ENCODE measurements at regions not wholly inside any gene's neighbourhood (a gene's known extent, or its start where the extent isn't known, plus 50 kb on each side); places are given as distances from the start of the nearest gene placed in this dataset.

- 22 to 34% methylated on average over 7 of the region's 7 CpGs for WGBS, 2 donors
- Histone ChIP-seq H3K9me3 (ENCODE audit: control insufficient read depth in 2 of 2, insufficient read depth in 1 of 2, low read depth in 1 of 2, low read length in 1 of 2) (no peaks in the 10 kb centered on the region), H3K27ac (ENCODE audit: low read depth in 2 of 2, low read length in 1 of 2) (no peak overlapping the region)
These were observed 328.5 kb upstream of the FANCL start for GRCh38 chr2:58569475-58570185.

GRCh38 chr2:58568901-58569300, 327.8 kb upstream of the FANCL start:
- no peak overlapping the region for H3K27ac ChIP-seq (ENCODE audit: low read depth in 2 of 2, low read length in 1 of 2)
- H3K4me3 ChIP-seq (ENCODE audit: low read depth in 1 of 2, low read length in 2 of 2) = no peak overlapping the region
- no peaks in the 10 kb centered on the region for H3K27me3 ChIP-seq (ENCODE audit: control insufficient read depth in 1 of 2, insufficient read depth in 2 of 2, low read length in 2 of 2)
- 64 to 67% methylated on average over 2 of the region's 2 CpGs for WGBS, 2 donors
- H3K4me1 ChIP-seq (ENCODE audit: control insufficient read depth in 2 of 2, insufficient read depth in 2 of 2, low read length in 1 of 2) = no peaks in the 10 kb centered on the region
- no peaks in the 10 kb centered on the region for H3K36me3 ChIP-seq (ENCODE audit: control insufficient read depth in 2 of 2, insufficient read depth in 2 of 2, low read length in 1 of 2)
- H3K9me3 ChIP-seq (ENCODE audit: control insufficient read depth in 2 of 2, insufficient read depth in 1 of 2, low read depth in 1 of 2, low read length in 1 of 2) = no peaks in the 10 kb centered on the region

More at GRCh38 chr2:58569475-58570185, 328.5 kb upstream of the FANCL start:
- H3K4me1 ChIP-seq (ENCODE audit: control insufficient read depth in 2 of 2, insufficient read depth in 2 of 2, low read length in 1 of 2) = no peaks in the 10 kb centered on the region
- H3K27me3 ChIP-seq (ENCODE audit: control insufficient read depth in 1 of 2, insufficient read depth in 2 of 2, low read length in 2 of 2) = no peaks in the 10 kb centered on the region
- no peaks in the 10 kb centered on the region for H3K36me3 ChIP-seq (ENCODE audit: control insufficient read depth in 2 of 2, insufficient read depth in 2 of 2, low read length in 1 of 2)
- H3K4me3 ChIP-seq (ENCODE audit: low read depth in 1 of 2, low read length in 2 of 2) = no peak overlapping the region

GRCh38 chr2:58562276-58562675, 321.2 kb upstream of the FANCL start:
- Histone ChIP-seq H3K27ac (ENCODE audit: low read depth in 2 of 2, low read length in 1 of 2) (no peak overlapping the region), H3K4me1 (ENCODE audit: control insufficient read depth in 2 of 2, insufficient read depth in 2 of 2, low read length in 1 of 2) (no peaks in the 10 kb centered on the region), H3K27me3 (ENCODE audit: control insufficient read depth in 1 of 2, insufficient read depth in 2 of 2, low read length in 2 of 2) (no peaks in the 10 kb centered on the region), H3K4me3 (ENCODE audit: low read depth in 1 of 2, low read length in 2 of 2) (no peak overlapping the region), H3K36me3 (ENCODE audit: control insufficient read depth in 2 of 2, insufficient read depth in 2 of 2, low read length in 1 of 2) (no peaks in the 10 kb centered on the region), H3K9me3 (ENCODE audit: control insufficient read depth in 2 of 2, insufficient read depth in 1 of 2, low read depth in 1 of 2, low read length in 1 of 2) (no peaks in the 10 kb centered on the region)
- WGBS, 2 donors = 37 to 43% methylated on average over 2 of the region's 2 CpGs

GRCh38 chr2:58560531-58560930, 319.4 kb upstream of the FANCL start:
- WGBS, 2 donors = 84 to 92% methylated on average over 3 of the region's 3 CpGs
- Histone ChIP-seq H3K36me3 (ENCODE audit: control insufficient read depth in 2 of 2, insufficient read depth in 2 of 2, low read length in 1 of 2) (no peaks in the 10 kb centered on the region), H3K4me1 (ENCODE audit: control insufficient read depth in 2 of 2, insufficient read depth in 2 of 2, low read length in 1 of 2) (no peaks in the 10 kb centered on the region), H3K27ac (ENCODE audit: low read depth in 2 of 2, low read length in 1 of 2) (no peak overlapping the region), H3K4me3 (ENCODE audit: low read depth in 1 of 2, low read length in 2 of 2) (no peak overlapping the region), H3K9me3 (ENCODE audit: control insufficient read depth in 2 of 2, insufficient read depth in 1 of 2, low read depth in 1 of 2, low read length in 1 of 2) (no peaks in the 10 kb centered on the region), H3K27me3 (ENCODE audit: control insufficient read depth in 1 of 2, insufficient read depth in 2 of 2, low read length in 2 of 2) (no peaks in the 10 kb centered on the region)

GRCh38 chr2:58558881-58559280, 317.8 kb upstream of the FANCL start:
- H3K27me3 ChIP-seq (ENCODE audit: control insufficient read depth in 1 of 2, insufficient read depth in 2 of 2, low read length in 2 of 2) = no peaks in the 10 kb centered on the region
- WGBS, 2 donors = 75 to 81% methylated on average over 4 of the region's 4 CpGs
- no peaks in the 10 kb centered on the region for H3K36me3 ChIP-seq (ENCODE audit: control insufficient read depth in 2 of 2, insufficient read depth in 2 of 2, low read length in 1 of 2)

GRCh38 chr2:58557176-58557575, 316.1 kb upstream of the FANCL start:
- H3K27me3 ChIP-seq (ENCODE audit: control insufficient read depth in 1 of 2, insufficient read depth in 2 of 2, low read length in 2 of 2) = no peaks in the 10 kb centered on the region
- H3K36me3 ChIP-seq (ENCODE audit: control insufficient read depth in 2 of 2, insufficient read depth in 2 of 2, low read length in 1 of 2) = no peaks in the 10 kb centered on the region
- H3K4me1 ChIP-seq (ENCODE audit: control insufficient read depth in 2 of 2, insufficient read depth in 2 of 2, low read length in 1 of 2) = no peaks in the 10 kb centered on the region
- no peak overlapping the region for H3K27ac ChIP-seq (ENCODE audit: low read depth in 2 of 2, low read length in 1 of 2)
- H3K4me3 ChIP-seq (ENCODE audit: low read depth in 1 of 2, low read length in 2 of 2) = no peak overlapping the region
- H3K9me3 ChIP-seq (ENCODE audit: control insufficient read depth in 2 of 2, insufficient read depth in 1 of 2, low read depth in 1 of 2, low read length in 1 of 2) = no peaks in the 10 kb centered on the region
- 96 to 98% methylated on average over 6 of the region's 6 CpGs for WGBS, 2 donors

More at GRCh38 chr2:58558881-58559280, 317.8 kb upstream of the FANCL start:
- Histone ChIP-seq H3K9me3 (ENCODE audit: control insufficient read depth in 2 of 2, insufficient read depth in 1 of 2, low read depth in 1 of 2, low read length in 1 of 2) (no peaks in the 10 kb centered on the region), H3K4me1 (ENCODE audit: control insufficient read depth in 2 of 2, insufficient read depth in 2 of 2, low read length in 1 of 2) (no peaks in the 10 kb centered on the region), H3K4me3 (ENCODE audit: low read depth in 1 of 2, low read length in 2 of 2) (no peak overlapping the region), H3K27ac (ENCODE audit: low read depth in 2 of 2, low read length in 1 of 2) (no peak overlapping the region)

GRCh38 chr2:58553937-58554336, 312.8 kb upstream of the FANCL start:
- 66% methylated on average over 2 of the region's 2 CpGs for WGBS, 2 donors
- Histone ChIP-seq H3K4me1 (ENCODE audit: control insufficient read depth in 2 of 2, insufficient read depth in 2 of 2, low read length in 1 of 2) (no peaks in the 10 kb centered on the region), H3K9me3 (ENCODE audit: control insufficient read depth in 2 of 2, insufficient read depth in 1 of 2, low read depth in 1 of 2, low read length in 1 of 2) (no peaks in the 10 kb centered on the region), H3K4me3 (ENCODE audit: low read depth in 1 of 2, low read length in 2 of 2) (no peak overlapping the region), H3K36me3 (ENCODE audit: control insufficient read depth in 2 of 2, insufficient read depth in 2 of 2, low read length in 1 of 2) (no peaks in the 10 kb centered on the region), H3K27me3 (ENCODE audit: control insufficient read depth in 1 of 2, insufficient read depth in 2 of 2, low read length in 2 of 2) (no peaks in the 10 kb centered on the region), H3K27ac (ENCODE audit: low read depth in 2 of 2, low read length in 1 of 2) (no peak overlapping the region)

- 84 to 95% methylated on average over 1 of the region's 1 CpG for WGBS, 2 donors
- H3K9me3 ChIP-seq (ENCODE audit: control insufficient read depth in 2 of 2, insufficient read depth in 1 of 2, low read depth in 1 of 2, low read length in 1 of 2) = no peaks in the 10 kb centered on the region
- no peak overlapping the region for H3K27ac ChIP-seq (ENCODE audit: low read depth in 2 of 2, low read length in 1 of 2)
- no peaks in the 10 kb centered on the region for H3K27me3 ChIP-seq (ENCODE audit: control insufficient read depth in 1 of 2, insufficient read depth in 2 of 2, low read length in 2 of 2)
- no peak overlapping the region for H3K4me3 ChIP-seq (ENCODE audit: low read depth in 1 of 2, low read length in 2 of 2)
- H3K4me1 ChIP-seq (ENCODE audit: control insufficient read depth in 2 of 2, insufficient read depth in 2 of 2, low read length in 1 of 2) = no peaks in the 10 kb centered on the region
- no peaks in the 10 kb centered on the region for H3K36me3 ChIP-seq (ENCODE audit: control insufficient read depth in 2 of 2, insufficient read depth in 2 of 2, low read length in 1 of 2)
These were observed 312.4 kb upstream of the FANCL start for GRCh38 chr2:58553522-58553921.

- Histone ChIP-seq H3K9me3 (ENCODE audit: control insufficient read depth in 2 of 2, insufficient read depth in 1 of 2, low read depth in 1 of 2, low read length in 1 of 2) (peaks cover 0 to 2% of the 10 kb centered on the region in 2 donors), H3K27ac (ENCODE audit: low read depth in 2 of 2, low read length in 1 of 2) (no peak overlapping the region), H3K36me3 (ENCODE audit: control insufficient read depth in 2 of 2, insufficient read depth in 2 of 2, low read length in 1 of 2) (no peaks in the 10 kb centered on the region), H3K4me3 (ENCODE audit: low read depth in 1 of 2, low read length in 2 of 2) (no peak overlapping the region), H3K4me1 (ENCODE audit: control insufficient read depth in 2 of 2, insufficient read depth in 2 of 2, low read length in 1 of 2) (no peaks in the 10 kb centered on the region), H3K27me3 (ENCODE audit: control insufficient read depth in 1 of 2, insufficient read depth in 2 of 2, low read length in 2 of 2) (no peaks in the 10 kb centered on the region)
- 86 to 90% methylated on average over 3 of the region's 3 CpGs for WGBS, 2 donors
These were observed 304.5 kb upstream of the FANCL start for GRCh38 chr2:58545300-58546280.
